ENCODE measurements at regions not wholly inside any gene's neighbourhood (a gene's known extent, or its start where the extent isn't known, plus 50 kb on each side); places are given as distances from the start of the nearest gene placed in this dataset.
A peak's percentile ranks its signal among the peaks of the same experiment; 100 is the strongest.

DNA sequence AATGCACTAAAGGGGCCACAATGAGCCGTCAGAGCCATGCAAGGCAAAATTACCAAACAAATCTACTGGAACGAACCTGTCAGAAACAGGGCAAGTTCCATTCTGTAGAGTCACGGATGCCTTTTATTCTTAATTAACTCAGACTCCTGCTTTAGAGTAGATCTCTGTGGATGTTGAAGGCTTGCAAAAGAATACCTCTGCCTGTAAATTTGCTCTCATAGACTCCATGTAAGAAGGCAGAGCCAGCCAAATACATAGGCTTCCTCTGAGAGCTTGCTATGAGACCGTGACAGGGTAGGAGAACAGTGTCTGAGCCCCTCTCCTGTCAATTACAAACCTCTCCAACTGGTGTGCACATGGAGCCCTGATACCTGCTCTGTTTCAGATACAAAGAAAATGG, 787.9 kb upstream of the POM121L12 start:
- Histone ChIP-seq H2BK5ac (ENCODE audit: low read length) (no peak overlapping the region), H3K23ac (ENCODE audit: low read length) (no peak overlapping the region), H3K27ac (ENCODE audit: low read depth, low read length) (no peak overlapping the region), H3K4me3 (ENCODE audit: low read length) (no peak overlapping the region), H4K5ac (ENCODE audit: low read length) (no peak overlapping the region), H2AK5ac (ENCODE audit: low read length) (no peak overlapping the region), H3K79me1 (ENCODE audit: low read length) (no peaks in the 10 kb centered on the region), H3K4me2 (ENCODE audit: low read length) (no peak overlapping the region), H3K79me2 (ENCODE audit: control insufficient read depth, insufficient read depth, low read length) (no peaks in the 10 kb centered on the region), H4K8ac (ENCODE audit: low read depth, low read length) (no peak overlapping the region), H3K36me3 (ENCODE audit: control insufficient read depth, insufficient read depth, low read length) (no peaks in the 10 kb centered on the region), H2BK15ac (replicated peaks; ENCODE audit: low read depth) (no peak overlapping the region), H3K27me3 (ENCODE audit: insufficient read depth, low read length, poor library complexity) (no peaks in the 10 kb centered on the region), H2BK120ac (ENCODE audit: low read depth, low read length) (no peak overlapping the region), H3K4me1 (ENCODE audit: control insufficient read depth, low read depth, low read length) (no peaks in the 10 kb centered on the region), H3K56ac (ENCODE audit: low read length) (no peak overlapping the region), H3K18ac (ENCODE audit: low read length) (no peak overlapping the region), H3K9ac (ENCODE audit: low read length) (no peak overlapping the region), H3K4ac (ENCODE audit: low read depth, low read length) (no peak overlapping the region)
- no peak for DNase-seq
- no CpG with 5 or more reads among the region's 4 CpGs for WGBS (ENCODE audit: extremely low coverage, insufficient coverage, low lambda C conversion rate)

DNA sequence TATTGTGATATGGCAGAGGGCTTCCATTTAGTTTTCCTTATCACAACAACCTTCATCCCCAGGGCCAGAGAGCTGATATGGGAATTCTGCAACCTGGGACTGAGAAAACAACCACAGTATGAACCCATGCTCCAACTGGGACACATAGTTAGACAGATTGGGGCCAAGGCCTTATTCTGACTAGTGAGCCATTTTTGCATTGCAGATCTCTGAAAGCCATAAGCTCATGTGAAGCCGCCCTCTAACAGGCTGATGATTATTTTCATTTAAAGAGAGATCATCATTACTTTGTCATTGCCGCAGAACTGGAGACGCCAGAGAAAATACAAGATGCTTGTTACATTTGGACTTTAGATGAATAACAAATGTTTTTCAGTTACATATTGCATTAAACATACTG, 791.7 kb upstream of the POM121L12 start:
- Histone ChIP-seq H3K79me2 (ENCODE audit: control insufficient read depth, insufficient read depth, low read length) (no peaks in the 10 kb centered on the region), H3K27ac (ENCODE audit: low read depth, low read length) (no peak overlapping the region), H3K4ac (ENCODE audit: low read depth, low read length) (no peak overlapping the region), H2BK15ac (replicated peaks; ENCODE audit: low read depth) (no peak overlapping the region), H3K23ac (ENCODE audit: low read length) (no peak overlapping the region), H2BK120ac (ENCODE audit: low read depth, low read length) (no peak overlapping the region), H2AK5ac (ENCODE audit: low read length) (no peak overlapping the region), H3K56ac (ENCODE audit: low read length) (no peak overlapping the region), H3K4me2 (ENCODE audit: low read length) (no peak overlapping the region), H3K4me1 (ENCODE audit: control insufficient read depth, low read depth, low read length) (no peaks in the 10 kb centered on the region), H2BK5ac (ENCODE audit: low read length) (no peak overlapping the region), H3K27me3 (ENCODE audit: insufficient read depth, low read length, poor library complexity) (no peaks in the 10 kb centered on the region), H3K4me3 (ENCODE audit: low read length) (no peak overlapping the region), H4K5ac (ENCODE audit: low read length) (no peak overlapping the region), H3K79me1 (ENCODE audit: low read length) (no peaks in the 10 kb centered on the region), H3K9ac (ENCODE audit: low read length) (no peak overlapping the region), H3K18ac (ENCODE audit: low read length) (no peak overlapping the region), H4K8ac (ENCODE audit: low read depth, low read length) (no peak overlapping the region), H3K36me3 (ENCODE audit: control insufficient read depth, insufficient read depth, low read length) (no peaks in the 10 kb centered on the region)
- no CpG with 5 or more reads among the region's 3 CpGs for WGBS (ENCODE audit: extremely low coverage, insufficient coverage, low lambda C conversion rate)
- no peak for DNase-seq

DNA sequence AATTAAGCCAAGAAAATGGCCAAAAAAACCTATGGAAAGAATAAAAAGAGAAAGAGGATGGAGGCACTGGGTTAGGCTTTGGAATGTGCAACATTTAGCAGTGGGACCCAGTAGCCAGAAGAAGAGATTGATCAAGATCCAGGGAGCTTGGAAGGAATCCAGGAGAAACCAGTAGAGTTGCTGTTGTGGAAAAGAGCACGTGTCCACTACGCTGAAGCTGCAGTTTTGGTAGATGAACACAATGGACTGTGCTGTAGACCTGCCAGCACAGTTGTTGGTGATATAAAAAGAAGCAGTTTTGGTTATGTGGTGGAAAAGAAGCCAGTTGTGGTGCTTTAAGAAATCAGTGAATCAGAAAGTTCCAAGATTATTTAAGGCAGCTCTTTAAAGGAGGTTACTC, 802.2 kb upstream of the POM121L12 start:
- Histone ChIP-seq H3K56ac (ENCODE audit: low read length) (no peak overlapping the region), H3K23ac (ENCODE audit: low read length) (no peak overlapping the region), H3K4me2 (ENCODE audit: low read length) (no peak overlapping the region), H3K27me3 (ENCODE audit: insufficient read depth, low read length, poor library complexity) (no peaks in the 10 kb centered on the region), H4K5ac (ENCODE audit: low read length) (no peak overlapping the region), H3K36me3 (ENCODE audit: control insufficient read depth, insufficient read depth, low read length) (no peaks in the 10 kb centered on the region), H2BK15ac (replicated peaks; ENCODE audit: low read depth) (no peak overlapping the region), H2BK5ac (ENCODE audit: low read length) (no peak overlapping the region), H3K9ac (ENCODE audit: low read length) (no peak overlapping the region), H3K18ac (ENCODE audit: low read length) (no peak overlapping the region), H3K27ac (ENCODE audit: low read depth, low read length) (no peak overlapping the region), H3K4me1 (ENCODE audit: control insufficient read depth, low read depth, low read length) (no peaks in the 10 kb centered on the region), H3K4ac (ENCODE audit: low read depth, low read length) (no peak overlapping the region), H3K4me3 (ENCODE audit: low read length) (no peak overlapping the region), H3K79me1 (ENCODE audit: low read length) (no peaks in the 10 kb centered on the region), H2BK120ac (ENCODE audit: low read depth, low read length) (no peak overlapping the region), H2AK5ac (ENCODE audit: low read length) (no peak overlapping the region), H4K8ac (ENCODE audit: low read depth, low read length) (no peak overlapping the region), H3K79me2 (ENCODE audit: control insufficient read depth, insufficient read depth, low read length) (no peaks in the 10 kb centered on the region)
- DNase-seq = no peak
- no CpG with 5 or more reads among the region's 2 CpGs for WGBS (ENCODE audit: extremely low coverage, insufficient coverage, low lambda C conversion rate)

DNA sequence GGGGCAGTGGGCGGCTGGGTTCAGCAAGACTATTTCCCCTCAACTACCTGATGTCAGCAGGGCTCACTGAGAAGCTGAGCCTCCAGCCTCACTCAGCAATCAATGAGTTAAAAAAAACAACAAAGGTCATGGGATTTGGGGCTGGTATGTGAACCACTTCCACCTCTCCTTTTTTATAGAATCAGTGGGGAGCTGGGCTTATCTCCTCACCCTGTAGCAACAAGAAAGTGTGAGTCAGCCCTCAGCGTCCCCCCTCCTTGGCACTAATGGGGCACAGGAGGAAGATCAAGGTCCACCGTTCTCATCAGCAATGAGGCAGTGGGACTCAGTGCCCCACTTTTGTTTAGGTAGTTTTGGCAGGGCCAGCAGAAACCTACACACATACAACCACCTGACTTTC, 823.5 kb upstream of the POM121L12 start:
- H3K79me2 ChIP-seq (ENCODE audit: control insufficient read depth, insufficient read depth, low read length) = no peaks in the 10 kb centered on the region
- H3K4me3 ChIP-seq (ENCODE audit: low read length) = no peak overlapping the region
- H3K56ac ChIP-seq (ENCODE audit: low read length) = peak overlapping the region; percentile 65
- H2BK120ac ChIP-seq (ENCODE audit: low read depth, low read length) = no peak overlapping the region
- no peak overlapping the region for H3K23ac ChIP-seq (ENCODE audit: low read length)
- no peak overlapping the region for H4K5ac ChIP-seq (ENCODE audit: low read length)
- WGBS (ENCODE audit: extremely low coverage, insufficient coverage, low lambda C conversion rate) = no CpG with 5 or more reads among the region's 3 CpGs
- H3K4me2 ChIP-seq (ENCODE audit: low read length) = no peak overlapping the region
- peak; percentile 53 for DNase-seq
- H3K27me3 ChIP-seq (ENCODE audit: insufficient read depth, low read length, poor library complexity) = no peaks in the 10 kb centered on the region
- no peak overlapping the region for H4K8ac ChIP-seq (ENCODE audit: low read depth, low read length)
- H3K9ac ChIP-seq (ENCODE audit: low read length) = no peak overlapping the region
- no peak overlapping the region for H2AK5ac ChIP-seq (ENCODE audit: low read length)
- no peak overlapping the region for H3K18ac ChIP-seq (ENCODE audit: low read length)
- H3K79me1 ChIP-seq (ENCODE audit: low read length) = no peaks in the 10 kb centered on the region
- no peak overlapping the region for H2BK15ac ChIP-seq (replicated peaks; ENCODE audit: low read depth)
- H3K4ac ChIP-seq (ENCODE audit: low read depth, low read length) = no peak overlapping the region
- peaks cover 3% of the 10 kb centered on the region for H3K4me1 ChIP-seq (ENCODE audit: control insufficient read depth, low read depth, low read length)
- peak overlapping the region; percentile 45 for H2BK5ac ChIP-seq (ENCODE audit: low read length)
- H3K27ac ChIP-seq (ENCODE audit: low read depth, low read length) = no peak overlapping the region
- H3K36me3 ChIP-seq (ENCODE audit: control insufficient read depth, insufficient read depth, low read length) = no peaks in the 10 kb centered on the region

DNA sequence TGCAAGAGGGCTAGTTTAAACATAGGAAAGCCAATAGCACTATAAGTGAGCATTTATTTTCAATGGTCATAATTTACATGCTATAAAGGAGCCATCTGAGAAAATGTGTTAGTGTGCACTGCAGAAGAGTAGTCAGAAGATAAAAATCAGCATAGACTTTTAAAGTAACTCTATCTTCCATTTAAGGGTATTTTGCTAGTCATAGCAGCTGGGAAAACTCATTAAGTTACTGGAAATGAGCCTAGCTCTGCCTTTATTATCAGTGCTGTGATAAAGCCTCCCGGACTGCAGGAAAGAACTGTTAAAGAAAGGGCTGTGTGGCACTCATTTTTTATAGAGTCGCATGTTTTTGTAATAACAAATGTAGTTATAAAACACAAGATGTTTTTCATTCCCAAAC, 825.8 kb upstream of the POM121L12 start:
- no CpG with 5 or more reads among the region's 2 CpGs for WGBS (ENCODE audit: extremely low coverage, insufficient coverage, low lambda C conversion rate)
- H3K4me1 ChIP-seq (ENCODE audit: control insufficient read depth, low read depth, low read length) = peaks cover 3% of the 10 kb centered on the region
- H3K79me1 ChIP-seq (ENCODE audit: low read length) = no peaks in the 10 kb centered on the region
- no peak overlapping the region for H2BK15ac ChIP-seq (replicated peaks; ENCODE audit: low read depth)
- no peak overlapping the region for H2BK5ac ChIP-seq (ENCODE audit: low read length)
- H3K79me2 ChIP-seq (ENCODE audit: control insufficient read depth, insufficient read depth, low read length) = no peaks in the 10 kb centered on the region
- H4K5ac ChIP-seq (ENCODE audit: low read length) = no peak overlapping the region
- H3K56ac ChIP-seq (ENCODE audit: low read length) = no peak overlapping the region
- no peak overlapping the region for H3K9ac ChIP-seq (ENCODE audit: low read length)
- H3K4ac ChIP-seq (ENCODE audit: low read depth, low read length) = no peak overlapping the region
- no peak overlapping the region for H2AK5ac ChIP-seq (ENCODE audit: low read length)
- no peaks in the 10 kb centered on the region for H3K27me3 ChIP-seq (ENCODE audit: insufficient read depth, low read length, poor library complexity)
- H3K18ac ChIP-seq (ENCODE audit: low read length) = no peak overlapping the region
- no peak overlapping the region for H3K4me3 ChIP-seq (ENCODE audit: low read length)
- no peak overlapping the region for H4K8ac ChIP-seq (ENCODE audit: low read depth, low read length)
- H3K4me2 ChIP-seq (ENCODE audit: low read length) = no peak overlapping the region
- no peaks in the 10 kb centered on the region for H3K36me3 ChIP-seq (ENCODE audit: control insufficient read depth, insufficient read depth, low read length)
- no peak overlapping the region for H3K27ac ChIP-seq (ENCODE audit: low read depth, low read length)
- DNase-seq = no peak
- H2BK120ac ChIP-seq (ENCODE audit: low read depth, low read length) = no peak overlapping the region
- H3K23ac ChIP-seq (ENCODE audit: low read length) = no peak overlapping the region

DNA sequence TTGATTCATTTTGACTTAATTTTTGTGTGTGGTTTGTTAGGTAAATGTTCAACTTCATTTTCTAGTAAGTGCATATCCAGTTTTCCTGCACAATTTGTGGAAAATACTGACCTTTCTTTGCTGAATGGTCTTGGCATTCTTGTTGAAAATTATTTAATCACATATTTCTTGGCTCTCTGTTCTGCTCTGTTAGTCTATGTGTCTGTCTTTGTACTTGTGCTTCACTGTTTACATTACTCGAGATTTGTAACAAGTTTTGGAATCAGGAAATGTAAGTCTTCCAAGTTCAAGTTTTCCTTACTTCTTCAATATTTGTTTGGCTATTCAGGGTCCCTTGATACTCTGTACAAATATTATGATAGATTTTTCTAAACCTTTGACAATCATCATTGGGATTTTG, 838.2 kb upstream of the POM121L12 start:
- H4K8ac ChIP-seq (ENCODE audit: low read depth, low read length) = no peak overlapping the region
- H2AK5ac ChIP-seq (ENCODE audit: low read length) = no peak overlapping the region
- H3K4ac ChIP-seq (ENCODE audit: low read depth, low read length) = no peak overlapping the region
- no peak overlapping the region for H3K18ac ChIP-seq (ENCODE audit: low read length)
- no peak overlapping the region for H2BK15ac ChIP-seq (replicated peaks; ENCODE audit: low read depth)
- H3K79me1 ChIP-seq (ENCODE audit: low read length) = no peaks in the 10 kb centered on the region
- H3K27ac ChIP-seq (ENCODE audit: low read depth, low read length) = no peak overlapping the region
- no peak overlapping the region for H2BK120ac ChIP-seq (ENCODE audit: low read depth, low read length)
- no peak overlapping the region for H3K4me3 ChIP-seq (ENCODE audit: low read length)
- WGBS (ENCODE audit: extremely low coverage, insufficient coverage, low lambda C conversion rate) = no CpG with 5 or more reads among the region's 1 CpG
- no peak overlapping the region for H2BK5ac ChIP-seq (ENCODE audit: low read length)
- DNase-seq = no peak
- H3K23ac ChIP-seq (ENCODE audit: low read length) = no peak overlapping the region
- H3K56ac ChIP-seq (ENCODE audit: low read length) = no peak overlapping the region
- H3K4me1 ChIP-seq (ENCODE audit: control insufficient read depth, low read depth, low read length) = no peaks in the 10 kb centered on the region
- no peak overlapping the region for H3K4me2 ChIP-seq (ENCODE audit: low read length)
- H3K9ac ChIP-seq (ENCODE audit: low read length) = no peak overlapping the region
- no peaks in the 10 kb centered on the region for H3K27me3 ChIP-seq (ENCODE audit: insufficient read depth, low read length, poor library complexity)
- H3K36me3 ChIP-seq (ENCODE audit: control insufficient read depth, insufficient read depth, low read length) = no peaks in the 10 kb centered on the region
- H4K5ac ChIP-seq (ENCODE audit: low read length) = no peak overlapping the region
- no peaks in the 10 kb centered on the region for H3K79me2 ChIP-seq (ENCODE audit: control insufficient read depth, insufficient read depth, low read length)
